GM18498 (cell line): ENCODE measurements at regions not wholly inside any gene's neighbourhood (a gene's known extent, or its start where the extent isn't known, plus 50 kb on each side); places are given as distances from the start of the nearest gene placed in this dataset.

Experiments used
- ATAC-seq: cut with Tn5 transposase; IDR thresholded peaks from one replicate; pipeline ENCODE4 v1.9.1; 2021; ENCODE audit warnings: mild to moderate bottlenecking, moderate library complexity; ENCODE audit not compliant: unreplicated experiment

GRCh38 chr21:38183961-38184360 lies 72.8 kb upstream of the KCNJ15 start:
- ATAC-seq = no peak

- no peak for ATAC-seq
Measured at GRCh38 chr21:38186661-38187270, 70.0 kb upstream of the KCNJ15 start.

DNA sequence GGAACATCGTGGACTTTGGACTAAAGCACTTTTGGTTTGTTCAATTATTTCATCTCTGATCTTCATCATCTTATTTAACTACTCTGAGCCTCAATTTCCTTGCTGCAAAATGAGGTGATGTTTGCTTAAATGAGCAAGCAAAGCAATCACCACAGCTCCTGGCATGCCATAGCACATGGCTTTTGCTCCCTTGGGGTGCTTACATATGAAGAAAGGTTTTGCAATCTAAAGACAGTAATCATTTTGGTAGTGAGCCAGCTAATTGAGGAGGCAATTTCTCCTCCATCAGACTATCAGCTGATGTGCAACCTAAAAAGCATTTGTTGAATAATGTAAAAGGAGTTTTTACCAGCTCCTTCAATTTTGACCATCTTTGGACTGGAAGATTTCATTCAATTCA lies 68.8 kb upstream of the KCNJ15 start:
- no peak for ATAC-seq

DNA sequence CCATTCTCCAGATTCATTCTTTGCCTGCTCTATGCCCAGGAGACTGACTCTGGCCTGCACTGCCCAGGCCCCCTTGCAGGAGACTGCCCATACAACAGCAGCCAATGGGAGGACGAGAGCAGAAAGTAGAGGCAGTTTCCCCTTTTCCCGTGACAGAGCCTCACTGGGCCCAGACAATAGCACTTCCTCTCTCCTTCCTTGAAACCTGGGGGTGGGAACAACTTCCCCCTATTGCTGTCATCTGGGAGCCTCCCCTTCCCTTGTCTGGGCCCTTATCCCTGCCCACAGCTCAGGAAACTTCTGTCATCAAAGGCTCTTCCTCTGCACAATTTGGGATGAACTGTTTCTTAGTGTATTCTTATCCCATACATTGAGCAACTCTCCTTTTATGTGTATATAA lies 60.8 kb upstream of the KCNJ15 start:
- no peak for ATAC-seq

DNA sequence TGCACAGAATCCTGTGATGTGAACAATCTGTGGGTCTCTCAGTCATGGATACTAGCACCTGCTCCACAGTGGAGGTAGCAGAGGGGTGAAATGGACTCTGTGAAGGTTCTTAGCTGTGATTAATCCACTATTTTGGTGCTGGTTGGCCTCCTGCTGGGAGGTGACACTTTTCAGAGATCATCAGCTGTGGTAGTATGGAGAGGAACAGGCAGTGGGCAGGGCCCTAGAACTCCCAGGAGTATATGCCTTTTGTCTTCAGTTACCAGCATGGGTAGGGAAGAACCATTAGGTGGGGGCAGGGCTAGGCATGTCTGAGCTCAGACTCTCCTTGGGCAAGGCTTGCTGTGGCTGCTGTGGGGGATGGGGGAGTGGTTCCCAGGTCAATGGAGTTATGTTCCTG lies 54.0 kb upstream of the KCNJ15 start:
- no peak for ATAC-seq

DNA sequence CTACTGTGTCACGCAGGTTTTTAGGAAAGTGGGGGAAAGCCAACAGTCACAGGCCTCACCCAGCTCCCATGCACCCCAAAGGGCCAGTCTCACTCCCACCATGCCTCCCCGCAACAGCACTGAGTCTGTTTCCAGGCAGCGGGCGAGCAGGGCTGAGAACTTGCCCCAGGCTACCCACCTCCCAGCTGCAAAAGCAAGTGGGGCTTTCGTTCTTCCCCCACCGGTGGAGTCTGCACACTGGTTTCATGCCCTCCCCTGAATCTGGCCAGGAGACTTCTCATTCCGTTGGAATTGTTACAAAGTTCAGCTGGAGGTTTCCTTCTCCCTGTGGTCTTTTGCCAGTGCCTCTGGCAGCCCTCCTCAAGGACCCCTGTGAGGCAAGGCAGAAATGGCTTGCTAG lies 53.6 kb upstream of the KCNJ15 start:
- no peak for ATAC-seq

DNA sequence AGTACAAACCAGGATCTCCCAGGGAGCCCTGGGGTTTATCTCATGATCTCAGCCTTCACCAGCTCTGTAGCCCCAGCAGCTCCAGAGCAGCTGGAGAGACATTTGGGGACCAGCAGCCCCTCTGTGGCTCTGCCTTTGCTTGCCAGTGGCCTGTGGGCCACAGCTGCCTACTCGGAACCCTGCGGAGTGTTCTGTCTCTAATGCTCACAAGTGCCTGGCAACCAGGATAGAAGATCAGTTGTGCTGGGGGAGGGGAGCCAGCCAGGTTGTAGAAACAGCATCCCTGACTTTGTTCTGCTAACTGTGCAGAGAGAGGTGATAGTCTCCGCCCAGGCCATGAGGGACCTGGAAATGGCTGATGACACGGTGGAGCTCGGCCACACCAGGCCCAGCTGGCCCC lies 50.9 kb upstream of the KCNJ15 start:
- no peak for ATAC-seq

DNA sequence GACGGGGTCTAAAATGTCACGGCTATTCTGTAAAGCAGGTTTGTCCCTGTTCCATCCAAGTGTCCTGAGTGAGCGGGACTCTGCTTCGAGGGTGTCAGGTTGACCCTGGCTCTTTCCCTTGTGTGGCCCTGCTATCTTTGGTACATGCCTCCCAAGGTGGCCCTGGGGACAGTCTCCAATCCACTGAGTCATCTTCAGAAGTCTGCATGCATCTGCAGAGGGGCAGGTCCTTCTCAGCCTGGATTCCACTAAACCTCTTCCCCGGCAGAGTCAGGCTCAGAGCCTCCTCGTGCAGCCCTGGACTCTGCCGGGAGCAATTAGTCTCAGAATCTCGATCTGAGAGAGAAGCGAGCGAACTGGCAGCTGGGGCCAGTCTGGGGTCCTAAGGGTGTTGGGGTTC lies 50.1 kb upstream of the KCNJ15 start:
- no peak for ATAC-seq
